Parathyroid adenoma (tissue), 2 donors: ENCODE measurements at regions not wholly inside any gene's neighbourhood (a gene's known extent, or its start where the extent isn't known, plus 50 kb on each side); places are given as distances from the start of the nearest gene placed in this dataset.

ENCODE experiments used
- H2AFZ ChIP-seq: fragments of 300-600 bp; sonication (generic); one replicate; pipeline ENCODE4 v1.7.0; 2017; ENCODE audit warnings: antibody characterized with exemption, mild to moderate bottlenecking
- H3K27ac ChIP-seq: fragments of 300-600 bp; sonication (generic); one replicate; pipeline ENCODE4 v1.7.0; 2017
- H3K27me3 ChIP-seq: fragments of 300-600 bp; sonication (generic); one replicate; pipeline ENCODE4 v1.7.0; 2017; ENCODE audit warnings: low read length; ENCODE audit not compliant: control insufficient read depth, insufficient read depth
- H3K36me3 ChIP-seq: fragments of 300-600 bp; sonication (generic); one replicate; pipeline ENCODE4 v1.7.0; 2017; ENCODE audit warnings: low read length; ENCODE audit not compliant: control insufficient read depth, insufficient read depth
- H3K4me1 ChIP-seq: fragments of 300-600 bp; sonication (generic); one replicate; pipeline ENCODE4 v1.7.0; 2017; ENCODE audit warnings: control low read depth
- H3K4me2 ChIP-seq: fragments of 300-600 bp; sonication (generic); one replicate; pipeline ENCODE4 v1.7.0; 2017; ENCODE audit warnings: low read length
- H3K4me3 ChIP-seq: fragments of 300-600 bp; sonication (generic); one replicate; pipeline ENCODE4 v1.7.0; 2017; ENCODE audit warnings: low read depth, low read length
- H3K79me2 ChIP-seq: fragments of 300-600 bp; sonication (generic); one replicate; pipeline ENCODE4 v1.7.0; 2017; ENCODE audit warnings: control low read depth
- H3K9ac ChIP-seq: fragments of 300-600 bp; sonication (generic); one replicate; pipeline ENCODE4 v1.7.0; 2017; ENCODE audit warnings: mild to moderate bottlenecking
- H3K9me3 ChIP-seq: fragments of 300-600 bp; sonication (generic); one replicate; pipeline ENCODE4 v1.7.0; 2017; ENCODE audit warnings: low read length; ENCODE audit not compliant: control insufficient read depth
- CTCF ChIP-seq: fragments of 300-600 bp; sonication (generic); IDR thresholded peaks from one replicate; pipeline ENCODE4 v1.7.0; 2017; ENCODE audit warnings: antibody characterized with exemption, mild to moderate bottlenecking
- donor health status: primary hyperparathyroidism.

GRCh38 chr6:102749210-102749971 lies 1355.9 kb downstream of the GRIK2 start:
- no peak overlapping the region for H2AFZ ChIP-seq
- no peaks in the 10 kb centered on the region for H3K79me2 ChIP-seq
- TF ChIP-seq CTCF: no peak
- no peaks in the 10 kb centered on the region for H3K27me3 ChIP-seq
- no peaks in the 10 kb centered on the region for H3K4me1 ChIP-seq
- no peak overlapping the region for H3K4me3 ChIP-seq
- no peak overlapping the region for H3K9ac ChIP-seq
- no peak overlapping the region for H3K27ac ChIP-seq
- no peak overlapping the region for H3K4me2 ChIP-seq
- no peaks in the 10 kb centered on the region for H3K36me3 ChIP-seq
- H3K9me3 ChIP-seq: no peaks in the 10 kb centered on the region

DNA sequence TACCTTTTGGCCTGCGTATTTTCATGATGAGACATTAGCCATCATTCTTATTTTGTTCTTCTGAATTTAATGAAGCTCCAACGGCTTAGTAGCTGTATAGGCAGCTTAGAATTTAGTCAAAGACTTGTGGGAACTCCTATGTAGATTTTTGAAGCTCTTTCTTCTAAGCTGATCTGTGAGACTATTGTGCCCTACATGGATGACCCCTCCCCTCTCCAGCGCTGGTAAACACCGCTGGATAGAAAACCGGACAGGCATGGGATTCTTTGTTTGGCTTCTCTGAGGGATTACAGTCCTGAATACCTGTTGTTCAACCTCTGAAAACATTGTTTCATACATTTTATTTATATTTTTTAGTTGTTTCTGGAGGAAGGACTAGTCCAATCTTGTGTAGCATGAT lies 1353.4 kb downstream of the GRIK2 start:
- H3K4me2 ChIP-seq: no peak overlapping the region
- no peaks in the 10 kb centered on the region for H3K4me1 ChIP-seq
- no peaks in the 10 kb centered on the region for H3K27me3 ChIP-seq
- TF ChIP-seq CTCF: no peak
- H3K36me3 ChIP-seq: no peaks in the 10 kb centered on the region
- H2AFZ ChIP-seq: no peak overlapping the region
- no peaks in the 10 kb centered on the region for H3K9me3 ChIP-seq
- no peak overlapping the region for H3K4me3 ChIP-seq
- H3K79me2 ChIP-seq: no peaks in the 10 kb centered on the region
- no peak overlapping the region for H3K27ac ChIP-seq
- H3K9ac ChIP-seq: no peak overlapping the region

GRCh38 chr6:102742754-102743356 lies 1349.3 kb downstream of the GRIK2 start:
- Histone ChIP-seq H3K9ac (no peak overlapping the region), H3K9me3 (no peaks in the 10 kb centered on the region), H3K4me3 (no peak overlapping the region), H3K27me3 (no peaks in the 10 kb centered on the region), H3K79me2 (no peaks in the 10 kb centered on the region), H3K4me2 (no peak overlapping the region), H3K4me1 (no peaks in the 10 kb centered on the region), H3K36me3 (no peaks in the 10 kb centered on the region), H2AFZ (no peak overlapping the region), H3K27ac (no peak overlapping the region)
- TF ChIP-seq CTCF: no peak

DNA sequence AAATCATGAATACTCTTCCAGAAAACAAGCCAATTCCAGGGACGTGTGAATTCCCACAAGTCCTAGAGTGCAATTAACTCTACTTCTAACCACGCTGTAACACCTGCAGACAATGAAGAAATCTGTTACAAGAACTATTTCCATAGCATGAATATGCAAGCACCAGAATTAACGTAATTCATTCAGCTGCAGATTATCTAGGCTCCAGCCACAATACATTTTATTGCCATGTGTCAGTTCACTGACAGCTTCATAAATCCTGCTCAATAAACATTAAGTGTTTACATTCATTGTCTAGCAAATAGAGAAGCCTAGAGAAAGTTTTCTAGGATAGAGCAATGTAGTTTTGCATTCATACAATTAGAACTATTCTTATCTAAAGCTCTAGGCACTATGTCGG lies 1348.5 kb downstream of the GRIK2 start:
- no peak overlapping the region for H3K27ac ChIP-seq
- H3K4me1 ChIP-seq: no peaks in the 10 kb centered on the region
- no peak overlapping the region for H3K4me3 ChIP-seq
- no peaks in the 10 kb centered on the region for H3K79me2 ChIP-seq
- H3K9ac ChIP-seq: no peak overlapping the region
- H3K9me3 ChIP-seq: no peaks in the 10 kb centered on the region
- no peaks in the 10 kb centered on the region for H3K27me3 ChIP-seq
- no peak overlapping the region for H2AFZ ChIP-seq
- TF ChIP-seq CTCF: no peak
- no peak overlapping the region for H3K4me2 ChIP-seq
- H3K36me3 ChIP-seq: no peaks in the 10 kb centered on the region

DNA sequence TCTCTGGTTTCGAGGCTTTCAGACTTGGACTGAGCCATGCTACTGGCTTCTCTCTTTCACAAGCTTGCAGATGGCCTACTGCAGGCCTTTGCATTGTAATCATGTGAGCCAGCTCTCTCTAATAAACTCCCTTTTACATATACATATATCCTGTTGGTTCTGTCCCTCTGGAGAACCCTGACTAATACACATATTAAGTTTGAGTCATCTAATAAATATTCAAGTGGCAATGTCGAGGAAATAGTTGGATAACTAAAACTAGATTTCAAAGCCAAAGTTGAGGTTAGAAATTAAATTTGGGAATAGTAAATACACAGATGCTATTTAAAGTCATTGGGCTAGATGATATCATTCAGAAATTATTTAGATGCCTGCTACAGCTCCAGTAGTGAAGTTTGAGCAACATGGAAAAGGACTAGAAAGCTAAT lies 1343.4 kb downstream of the GRIK2 start:
- no peak overlapping the region for H3K4me2 ChIP-seq
- no peak overlapping the region for H3K4me3 ChIP-seq
- no peak for TF ChIP-seq CTCF
- H3K27me3 ChIP-seq: no peaks in the 10 kb centered on the region
- no peak overlapping the region for H2AFZ ChIP-seq
- no peaks in the 10 kb centered on the region for H3K9me3 ChIP-seq
- H3K27ac ChIP-seq: no peak overlapping the region
- H3K4me1 ChIP-seq: no peaks in the 10 kb centered on the region
- no peaks in the 10 kb centered on the region for H3K36me3 ChIP-seq
- no peaks in the 10 kb centered on the region for H3K79me2 ChIP-seq
- H3K9ac ChIP-seq: no peak overlapping the region
